IMR-90 (cell line): ENCODE measurements at regions not wholly inside any gene's neighbourhood (a gene's known extent, or its start where the extent isn't known, plus 50 kb on each side); places are given as distances from the start of the nearest gene placed in this dataset.

Experiments
- ATAC-seq: fragments of 200-7000 bp; cut with Tn5 transposase; 2 replicates; pipeline ENCODE4 v1.9.1; 2020; ENCODE audit warnings: low read depth, mild to moderate bottlenecking, moderate library complexity
- BruUV-seq: library from RNA; stranded (reverse); fragments of 400-500 nt; replicated peaks from 2 replicates; lab custom pipeline; 2021; lab: Mats Ljungman, UMichigan
- CTCF ChIA-PET: fragments of 300-600 bp; formaldehyde crosslinking; extraction: SDS; loops from one replicate; lab custom pipeline; 2021; ENCODE audit warnings: antibody characterized with exemption; lab: Yijun Ruan, JAX
- POLR2A ChIA-PET: fragments of 300-600 bp; sonication (Branson Sonifier 250); formaldehyde crosslinking; loops from one replicate; lab custom pipeline; 2022; ENCODE audit warnings: antibody characterized with exemption; ENCODE audit not compliant: unreplicated experiment; lab: Charles Lee
- DNase-seq: peaks from one replicate; pipeline ENCODE4 v3.0.0; 2013
- H2AFZ ChIP-seq: replicated peaks from 2 replicates; pipeline ENCODE3; 2013; ENCODE audit warnings: low read length, mild to moderate bottlenecking; ENCODE audit not compliant: poor library complexity
- H2AK5ac ChIP-seq: 2 replicates; pipeline ENCODE4 v1.6.1; 2013; ENCODE audit warnings: low read depth, low read length, inconsistent platforms
- H2AK9ac ChIP-seq: replicated peaks from 2 replicates; pipeline ENCODE3; 2013; ENCODE audit warnings: mild to moderate bottlenecking, low read depth, low read length, moderate library complexity; ENCODE audit not compliant: poor library complexity
- H2BK120ac ChIP-seq: 2 replicates; pipeline ENCODE4 v1.6.1; 2013; ENCODE audit warnings: low read depth, low read length, inconsistent platforms
- H2BK15ac ChIP-seq: 3 replicates; pipeline ENCODE4 v1.6.1; 2013; ENCODE audit warnings: low read depth, low read length, inconsistent platforms
- H2BK20ac ChIP-seq: 2 replicates; pipeline ENCODE4 v1.6.1; 2013; ENCODE audit warnings: low read depth, mild to moderate bottlenecking, inconsistent platforms, low read length, moderate library complexity
- H2BK5ac ChIP-seq: 2 replicates; pipeline ENCODE4 v1.6.1; 2013; ENCODE audit warnings: mild to moderate bottlenecking, low read depth, low read length, inconsistent platforms; ENCODE audit not compliant: poor library complexity, severe bottlenecking
- H3K14ac ChIP-seq: replicated peaks from 2 replicates; pipeline ENCODE4 v1.6.1; 2013; ENCODE audit warnings: low read depth, low read length, inconsistent platforms
- H3K18ac ChIP-seq: 2 replicates; pipeline ENCODE4 v1.6.1; 2013; ENCODE audit warnings: low read depth, low read length, control low read depth
- H3K23ac ChIP-seq: 2 replicates; pipeline ENCODE4 v1.6.1; 2013; ENCODE audit warnings: low read depth, low read length, inconsistent platforms
- H3K27ac ChIP-seq: 2 replicates; pipeline ENCODE4 v1.5.1; 2013; ENCODE audit warnings: mild to moderate bottlenecking, control low read depth, low read length; ENCODE audit not compliant: insufficient read depth
- H3K27me3 ChIP-seq: 2 replicates; pipeline ENCODE4 v1.6.1; 2013; ENCODE audit warnings: low read length; ENCODE audit not compliant: control insufficient read depth, insufficient read depth
- H3K36me3 ChIP-seq: 2 replicates; pipeline ENCODE4 v1.6.1; 2013; ENCODE audit warnings: low read length, mixed read lengths; ENCODE audit not compliant: control insufficient read depth, insufficient read depth
- H3K4ac ChIP-seq: 2 replicates; pipeline ENCODE4 v1.6.1; 2013; ENCODE audit warnings: low read depth, low read length, inconsistent platforms
- H3K4me1 ChIP-seq: 2 replicates; pipeline ENCODE4 v1.6.1; 2013; ENCODE audit warnings: low read length, mixed read lengths; ENCODE audit not compliant: control insufficient read depth, insufficient read depth
- H3K4me2 ChIP-seq: 2 replicates; pipeline ENCODE4 v1.6.1; 2013; ENCODE audit warnings: low read depth, mild to moderate bottlenecking, control low read depth, low read length, moderate library complexity
- H3K4me3 ChIP-seq: 2 replicates; pipeline ENCODE4 v1.5.1; 2013; ENCODE audit warnings: low read depth, mild to moderate bottlenecking, control low read depth, low read length, moderate library complexity; ENCODE audit not compliant: insufficient read depth
- H3K56ac ChIP-seq: 2 replicates; pipeline ENCODE4 v1.6.1; 2013; ENCODE audit warnings: low read length, inconsistent platforms; ENCODE audit not compliant: insufficient read depth; ENCODE audit errors: extremely low read depth
- H3K79me1 ChIP-seq, 2 experiments: 2 replicates each; pipeline ENCODE4 v1.6.1; 2013; ENCODE audit warnings: low read length in 2 of 2, inconsistent platforms in 1 of 2, low read depth in 1 of 2
- H3K9ac ChIP-seq: 2 replicates; pipeline ENCODE4 v1.6.1; 2013; ENCODE audit warnings: low read depth, low read length, control low read depth
- H3K9me1 ChIP-seq: 2 replicates; pipeline ENCODE4 v1.6.1; 2013; ENCODE audit warnings: low read length, inconsistent platforms; ENCODE audit not compliant: insufficient read depth
- H3K9me3 ChIP-seq: 2 replicates; pipeline ENCODE4 v1.6.1; 2013; ENCODE audit warnings: low read length; ENCODE audit not compliant: control insufficient read depth, insufficient read depth
- H4K20me1 ChIP-seq: 2 replicates; pipeline ENCODE4 v1.6.1; 2013; ENCODE audit warnings: low read length, inconsistent platforms; ENCODE audit not compliant: insufficient read depth
- H4K5ac ChIP-seq: 2 replicates; pipeline ENCODE4 v1.6.1; 2013; ENCODE audit warnings: mild to moderate bottlenecking, low read depth, low read length, control low read depth
- H4K8ac ChIP-seq, 2 experiments: 2 replicates each; pipeline ENCODE4 v1.6.1; 2013; ENCODE audit warnings: low read depth in 2 of 2, low read length in 2 of 2, control low read depth in 1 of 2, inconsistent platforms in 1 of 2
- H4K91ac ChIP-seq: 2 replicates; pipeline ENCODE4 v1.6.1; 2013; ENCODE audit warnings: low read depth, low read length, inconsistent platforms; ENCODE audit not compliant: insufficient read depth
- BHLHE40 ChIP-seq: fragments of 150-350 bp; IDR thresholded peaks from 2 replicates; pipeline ENCODE4 v1.6.1; 2016; ENCODE audit warnings: mild to moderate bottlenecking, low read depth, low read length
- CEBPB ChIP-seq: IDR thresholded peaks from 2 replicates; pipeline ENCODE4 v1.6.1; 2012; ENCODE audit warnings: low read depth, low read length, improper control_type of control experiment
- CHD1 ChIP-seq: IDR thresholded peaks from 2 replicates; pipeline ENCODE4 v1.6.1; 2012; ENCODE audit warnings: low read depth, low read length, improper control_type of control experiment
- CTCF ChIP-seq: conservative IDR thresholded peaks from 2 replicates; pipeline ENCODE4 v1.5.1; 2012; ENCODE audit warnings: mild to moderate bottlenecking, low read depth, low read length, improper control_type of control experiment
- ELK1 ChIP-seq: fragments of 150-350 bp; IDR thresholded peaks from 2 replicates; pipeline ENCODE4 v1.6.1; 2016; ENCODE audit warnings: low read depth, mild to moderate bottlenecking, low read length, moderate library complexity, borderline replicate concordance
- FOS ChIP-seq: fragments of 150-350 bp; IDR thresholded peaks from 2 replicates; pipeline ENCODE4 v1.6.1; 2016; ENCODE audit warnings: low read depth, low read length
- MAFK ChIP-seq: IDR thresholded peaks from 2 replicates; pipeline ENCODE4 v1.6.1; 2012; ENCODE audit warnings: low read depth, low read length, improper control_type of control experiment
- MAZ ChIP-seq: IDR thresholded peaks from 2 replicates; pipeline ENCODE4 v1.6.1; 2012; ENCODE audit warnings: low read depth, mild to moderate bottlenecking, low read length, improper control_type of control experiment, moderate library complexity, borderline replicate concordance
- MXI1 ChIP-seq: IDR thresholded peaks from 2 replicates; pipeline ENCODE4 v1.6.1; 2012; ENCODE audit warnings: low read depth, mild to moderate bottlenecking, low read length, moderate library complexity, borderline replicate concordance
- NFE2L2 ChIP-seq: fragments of 150-350 bp; IDR thresholded peaks from 2 replicates; pipeline ENCODE4 v1.6.1; 2016; ENCODE audit warnings: low read depth, mild to moderate bottlenecking, low read length
- POLR2A ChIP-seq: IDR thresholded peaks from 2 replicates; pipeline ENCODE4 v1.6.1; 2012; ENCODE audit warnings: mild to moderate bottlenecking, low read depth, low read length
- RAD21 ChIP-seq: IDR thresholded peaks from 2 replicates; pipeline ENCODE4 v1.6.1; 2012; ENCODE audit warnings: low read length, improper control_type of control experiment
- RCOR1 ChIP-seq: IDR thresholded peaks from 2 replicates; pipeline ENCODE4 v1.6.1; 2012; ENCODE audit warnings: mild to moderate bottlenecking, low read length, improper control_type of control experiment; ENCODE audit not compliant: insufficient replicate concordance
- RFX5 ChIP-seq: IDR thresholded peaks from 2 replicates; pipeline ENCODE4 v1.8.0; 2012; ENCODE audit warnings: low read depth, mild to moderate bottlenecking, low read length, moderate library complexity
- SMC3 ChIP-seq: fragments of 150-350 bp; IDR thresholded peaks from 2 replicates; pipeline ENCODE4 v1.6.1; 2016; ENCODE audit warnings: low read depth, mild to moderate bottlenecking, antibody characterized with exemption, low read length, moderate library complexity
- USF2 ChIP-seq: fragments of 150-350 bp; IDR thresholded peaks from 2 replicates; pipeline ENCODE4 v1.6.1; 2017; ENCODE audit warnings: mild to moderate bottlenecking, antibody characterized with exemption, low read length, low read depth
- WGBS, 2 experiments: methylation state at CpG; one replicate each; pipeline versions ENCODE4 v1.1.5 to v1.1.7; 2013; ENCODE audit warnings: missing lambda C conversion rate in 2 of 2; ENCODE audit not compliant: insufficient read length in 1 of 2; ENCODE audit errors: extremely low coverage in 2 of 2; 5-methylcytosine and 5-hydroxymethylcytosine counted together
- dilution Hi-C: fragments of 300-500 bp; cut with HindIII; formaldehyde crosslinking; loops from one replicate; pipeline ENCODE4 v1.14.3; 2018; ENCODE audit warnings: low sequenced_read_pairs; ENCODE audit not compliant: unreplicated experiment
- in situ Hi-C: fragments of 300-500 bp; cut with MboI; formaldehyde crosslinking; loops from 3 replicates; pipeline ENCODE4 v1.14.3; 2019; ENCODE audit warnings: low sequenced_read_pairs, inconsistent platforms, mixed read lengths
- intact Hi-C: fragments of 100-400 bp; cut with micrococcal nuclease; formaldehyde crosslinking; loops from 2 replicates; pipeline ENCODE4 v1.10.0; 2022

- no peak overlapping the region for H4K8ac ChIP-seq
- H3K56ac ChIP-seq, result no peak overlapping the region
- no peaks in the 10 kb centered on the region for H4K20me1 ChIP-seq
- no peak overlapping the region for H2BK5ac ChIP-seq
- no peaks in the 10 kb centered on the region for H3K27me3 ChIP-seq
- BruUV-seq, result no TSS peak
- no peak overlapping the region for H3K23ac ChIP-seq
- no peak overlapping the region for H3K18ac ChIP-seq
- ATAC-seq, result no peak
- in situ Hi-C loops (no loop called here), intact Hi-C loops (no loop called here), dilution Hi-C loops (no loop called here)
- no peak overlapping the region for H4K5ac ChIP-seq
- H3K4me3 ChIP-seq, result no peak overlapping the region
- no CpG with 5 or more reads among the region's 1 CpG for WGBS, 2 experiments
- no peak overlapping the region for H2BK15ac ChIP-seq
- no peak overlapping the region for H3K27ac ChIP-seq
- no peak overlapping the region for H2AK5ac ChIP-seq
- DNase-seq, result no peak
- H3K79me1 ChIP-seq, result no peaks in the 10 kb centered on the region
- H3K9me1 ChIP-seq, result no peaks in the 10 kb centered on the region
- H2AFZ ChIP-seq, result no peak overlapping the region
- CTCF ChIA-PET, result interaction anchor here (0.6 kb wide), 1 partner anchor 582 kb away, joined by 3 read pairs; no protein-coding TSS in a partner anchor
- H2BK120ac ChIP-seq, result no peak overlapping the region
- no peak overlapping the region for H2AK9ac ChIP-seq
- no peak overlapping the region for H4K91ac ChIP-seq
- POLR2A ChIA-PET, result no interaction called here
- no peak overlapping the region for H3K9ac ChIP-seq
- H3K14ac ChIP-seq, result no peak overlapping the region
- no peaks in the 10 kb centered on the region for H3K36me3 ChIP-seq
- H3K4me2 ChIP-seq, result no peak overlapping the region
- H3K9me3 ChIP-seq, result no peaks in the 10 kb centered on the region
- H3K4ac ChIP-seq, result no peak overlapping the region
- no peak for TF ChIP-seq CTCF
- no peak for TF ChIP-seq RFX5
- no peak for TF ChIP-seq USF2
- TF ChIP-seq MAZ, result no peak
- TF ChIP-seq CHD1, result no peak
- TF ChIP-seq SMC3, result no peak
- TF ChIP-seq MXI1, result no peak
- no peak for TF ChIP-seq RCOR1
- TF ChIP-seq MAFK, result no peak
- TF ChIP-seq NFE2L2, result no peak
- no peak for TF ChIP-seq POLR2A
- no peak for TF ChIP-seq CEBPB
- TF ChIP-seq FOS, result no peak
- TF ChIP-seq BHLHE40, result no peak
- TF ChIP-seq RAD21, result no peak
- no peak for TF ChIP-seq ELK1
- H2BK20ac ChIP-seq, result no peak overlapping the region
- no peaks in the 10 kb centered on the region for H3K4me1 ChIP-seq
Observed at GRCh38 chr15:37298271-37298670, 197.9 kb upstream of the MEIS2 start.
